ENCODE measurements at regions not wholly inside any gene's neighbourhood (a gene's known extent, or its start where the extent isn't known, plus 50 kb on each side); places are given as distances from the start of the nearest gene placed in this dataset.

DNA sequence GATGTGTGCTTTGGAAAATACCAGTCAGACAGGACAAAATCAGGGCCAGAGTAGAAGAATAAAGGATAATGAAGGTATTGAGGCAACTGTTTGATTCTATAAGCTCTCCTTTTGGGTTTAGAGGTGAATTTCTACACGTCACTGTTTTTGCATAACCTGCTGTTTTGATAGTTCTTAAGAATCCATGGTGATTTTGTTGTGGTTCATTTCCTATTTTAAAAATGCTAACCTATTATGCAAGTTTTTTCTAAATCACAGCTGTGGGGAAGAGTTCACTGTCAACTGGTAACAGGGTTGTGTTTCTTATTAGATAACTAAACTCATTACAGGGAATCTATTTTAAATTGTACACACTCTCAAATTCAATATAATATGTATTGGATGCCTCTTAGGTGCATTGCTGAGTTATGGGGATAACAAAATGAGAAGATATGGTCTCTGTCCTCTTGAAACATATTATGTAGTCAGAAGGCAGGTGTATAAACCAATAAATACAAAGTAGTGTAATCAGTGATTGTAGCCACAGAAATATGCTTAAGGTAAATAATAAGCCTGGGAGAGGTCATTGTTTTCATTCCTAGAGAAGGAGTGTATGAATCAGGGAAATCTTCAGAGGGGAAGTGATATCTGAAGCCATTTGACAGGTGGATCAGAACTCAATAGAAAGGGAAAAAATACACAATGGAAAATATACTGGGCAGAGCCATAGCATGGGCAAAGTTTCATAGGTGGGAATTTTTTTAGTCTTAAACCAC lies 192.5 kb downstream of the FAT3 start:
- no peak for TF ChIP-seq POLR2AphosphoS5 (IDR thresholded peaks at IDR 0.05; ENCODE audit: low read depth, low read length)
- TF ChIP-seq, protein P1, sequence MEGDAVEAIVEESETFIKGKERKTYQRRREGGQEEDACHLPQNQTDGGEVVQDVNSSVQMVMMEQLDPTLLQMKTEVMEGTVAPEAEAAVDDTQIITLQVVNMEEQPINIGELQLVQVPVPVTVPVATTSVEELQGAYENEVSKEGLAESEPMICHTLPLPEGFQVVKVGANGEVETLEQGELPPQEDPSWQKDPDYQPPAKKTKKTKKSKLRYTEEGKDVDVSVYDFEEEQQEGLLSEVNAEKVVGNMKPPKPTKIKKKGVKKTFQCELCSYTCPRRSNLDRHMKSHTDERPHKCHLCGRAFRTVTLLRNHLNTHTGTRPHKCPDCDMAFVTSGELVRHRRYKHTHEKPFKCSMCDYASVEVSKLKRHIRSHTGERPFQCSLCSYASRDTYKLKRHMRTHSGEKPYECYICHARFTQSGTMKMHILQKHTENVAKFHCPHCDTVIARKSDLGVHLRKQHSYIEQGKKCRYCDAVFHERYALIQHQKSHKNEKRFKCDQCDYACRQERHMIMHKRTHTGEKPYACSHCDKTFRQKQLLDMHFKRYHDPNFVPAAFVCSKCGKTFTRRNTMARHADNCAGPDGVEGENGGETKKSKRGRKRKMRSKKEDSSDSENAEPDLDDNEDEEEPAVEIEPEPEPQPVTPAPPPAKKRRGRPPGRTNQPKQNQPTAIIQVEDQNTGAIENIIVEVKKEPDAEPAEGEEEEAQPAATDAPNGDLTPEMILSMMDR (IDR thresholded peaks at IDR 0.05) = no peak
- no peak for TF ChIP-seq GABPA (IDR thresholded peaks at IDR 0.05; ENCODE audit: low read depth)
- TF ChIP-seq, protein P2, sequence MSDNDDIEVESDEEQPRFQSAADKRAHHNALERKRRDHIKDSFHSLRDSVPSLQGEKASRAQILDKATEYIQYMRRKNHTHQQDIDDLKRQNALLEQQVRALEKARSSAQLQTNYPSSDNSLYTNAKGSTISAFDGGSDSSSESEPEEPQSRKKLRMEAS (IDR thresholded peaks at IDR 0.05; ENCODE audit: low read depth) = no peak
- TF ChIP-seq EP300 (IDR thresholded peaks at IDR 0.05; ENCODE audit: borderline replicate concordance in 1 of 2, low read depth in 1 of 2, low read length in 1 of 2) = no peak
- TF ChIP-seq FOXM1 (IDR thresholded peaks at IDR 0.05; ENCODE audit: low read depth) = no peak
- TF ChIP-seq TAF1 (IDR thresholded peaks at IDR 0.05; ENCODE audit: borderline replicate concordance, low read depth, low read length) = no peak
- TF ChIP-seq, protein P3, sequence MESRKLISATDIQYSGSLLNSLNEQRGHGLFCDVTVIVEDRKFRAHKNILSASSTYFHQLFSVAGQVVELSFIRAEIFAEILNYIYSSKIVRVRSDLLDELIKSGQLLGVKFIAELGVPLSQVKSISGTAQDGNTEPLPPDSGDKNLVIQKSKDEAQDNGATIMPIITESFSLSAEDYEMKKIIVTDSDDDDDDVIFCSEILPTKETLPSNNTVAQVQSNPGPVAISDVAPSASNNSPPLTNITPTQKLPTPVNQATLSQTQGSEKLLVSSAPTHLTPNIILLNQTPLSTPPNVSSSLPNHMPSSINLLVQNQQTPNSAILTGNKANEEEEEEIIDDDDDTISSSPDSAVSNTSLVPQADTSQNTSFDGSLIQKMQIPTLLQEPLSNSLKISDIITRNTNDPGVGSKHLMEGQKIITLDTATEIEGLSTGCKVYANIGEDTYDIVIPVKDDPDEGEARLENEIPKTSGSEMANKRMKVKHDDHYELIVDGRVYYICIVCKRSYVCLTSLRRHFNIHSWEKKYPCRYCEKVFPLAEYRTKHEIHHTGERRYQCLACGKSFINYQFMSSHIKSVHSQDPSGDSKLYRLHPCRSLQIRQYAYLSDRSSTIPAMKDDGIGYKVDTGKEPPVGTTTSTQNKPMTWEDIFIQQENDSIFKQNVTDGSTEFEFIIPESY (IDR thresholded peaks at IDR 0.05; ENCODE audit: borderline replicate concordance, low read depth) = no peak
- no peak for TF ChIP-seq CHD2 (IDR thresholded peaks at IDR 0.05; ENCODE audit: low read length, partially characterized antibody)
- TF ChIP-seq, protein P4, sequence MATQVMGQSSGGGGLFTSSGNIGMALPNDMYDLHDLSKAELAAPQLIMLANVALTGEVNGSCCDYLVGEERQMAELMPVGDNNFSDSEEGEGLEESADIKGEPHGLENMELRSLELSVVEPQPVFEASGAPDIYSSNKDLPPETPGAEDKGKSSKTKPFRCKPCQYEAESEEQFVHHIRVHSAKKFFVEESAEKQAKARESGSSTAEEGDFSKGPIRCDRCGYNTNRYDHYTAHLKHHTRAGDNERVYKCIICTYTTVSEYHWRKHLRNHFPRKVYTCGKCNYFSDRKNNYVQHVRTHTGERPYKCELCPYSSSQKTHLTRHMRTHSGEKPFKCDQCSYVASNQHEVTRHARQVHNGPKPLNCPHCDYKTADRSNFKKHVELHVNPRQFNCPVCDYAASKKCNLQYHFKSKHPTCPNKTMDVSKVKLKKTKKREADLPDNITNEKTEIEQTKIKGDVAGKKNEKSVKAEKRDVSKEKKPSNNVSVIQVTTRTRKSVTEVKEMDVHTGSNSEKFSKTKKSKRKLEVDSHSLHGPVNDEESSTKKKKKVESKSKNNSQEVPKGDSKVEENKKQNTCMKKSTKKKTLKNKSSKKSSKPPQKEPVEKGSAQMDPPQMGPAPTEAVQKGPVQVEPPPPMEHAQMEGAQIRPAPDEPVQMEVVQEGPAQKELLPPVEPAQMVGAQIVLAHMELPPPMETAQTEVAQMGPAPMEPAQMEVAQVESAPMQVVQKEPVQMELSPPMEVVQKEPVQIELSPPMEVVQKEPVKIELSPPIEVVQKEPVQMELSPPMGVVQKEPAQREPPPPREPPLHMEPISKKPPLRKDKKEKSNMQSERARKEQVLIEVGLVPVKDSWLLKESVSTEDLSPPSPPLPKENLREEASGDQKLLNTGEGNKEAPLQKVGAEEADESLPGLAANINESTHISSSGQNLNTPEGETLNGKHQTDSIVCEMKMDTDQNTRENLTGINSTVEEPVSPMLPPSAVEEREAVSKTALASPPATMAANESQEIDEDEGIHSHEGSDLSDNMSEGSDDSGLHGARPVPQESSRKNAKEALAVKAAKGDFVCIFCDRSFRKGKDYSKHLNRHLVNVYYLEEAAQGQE (IDR thresholded peaks at IDR 0.05; ENCODE audit: low read depth, low read length) = no peak
- TF ChIP-seq JUND (IDR thresholded peaks at IDR 0.05) = no peak
- TF ChIP-seq TEAD4 (IDR thresholded peaks at IDR 0.05; ENCODE audit: borderline replicate concordance, insufficient read depth) = no peak

Data from SK-N-SH (cell line).